OCI-M2 (cell line): ENCODE measurements at regions not wholly inside any gene's neighbourhood (a gene's known extent, or its start where the extent isn't known, plus 50 kb on each side); places are given as distances from the start of the nearest gene placed in this dataset.

Experiments
- DNase-seq: peaks from one replicate; lab custom pipeline; 2025; ENCODE audit not compliant: unreplicated experiment; lab: John Stamatoyannopoulos, UW

GRCh38 chr13:105282406-105283285, 1252.8 kb downstream of the EFNB2 start:
- DNase-seq, result no peak

DNA sequence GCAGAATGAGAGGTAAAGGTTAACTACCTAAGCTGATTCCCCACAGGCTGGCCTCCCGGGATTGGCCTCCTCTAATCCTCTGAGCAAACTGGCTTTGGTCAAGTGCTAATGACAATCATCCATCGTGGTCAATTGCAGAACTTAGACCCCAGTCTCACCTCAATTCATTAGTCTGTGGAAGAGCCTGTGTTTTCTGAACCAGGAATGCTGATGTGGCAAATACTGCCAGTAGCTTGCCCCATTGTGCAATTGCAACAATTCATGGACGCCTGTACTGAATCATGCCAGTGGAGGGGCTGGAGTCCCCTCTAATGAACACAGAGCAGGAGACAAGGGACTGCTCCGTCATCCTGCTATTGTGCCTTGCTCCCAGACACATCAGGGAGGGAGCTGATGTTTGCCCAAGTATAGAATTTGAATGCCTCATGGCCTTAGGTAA, 1256.5 kb downstream of the EFNB2 start:
- DNase-seq, result no peak

- no peak for DNase-seq
Measured at GRCh38 chr13:105276571-105276970, 1258.9 kb downstream of the EFNB2 start.

- no peak for DNase-seq
Measured at GRCh38 chr13:105273665-105274222, 1261.7 kb downstream of the EFNB2 start.

DNA sequence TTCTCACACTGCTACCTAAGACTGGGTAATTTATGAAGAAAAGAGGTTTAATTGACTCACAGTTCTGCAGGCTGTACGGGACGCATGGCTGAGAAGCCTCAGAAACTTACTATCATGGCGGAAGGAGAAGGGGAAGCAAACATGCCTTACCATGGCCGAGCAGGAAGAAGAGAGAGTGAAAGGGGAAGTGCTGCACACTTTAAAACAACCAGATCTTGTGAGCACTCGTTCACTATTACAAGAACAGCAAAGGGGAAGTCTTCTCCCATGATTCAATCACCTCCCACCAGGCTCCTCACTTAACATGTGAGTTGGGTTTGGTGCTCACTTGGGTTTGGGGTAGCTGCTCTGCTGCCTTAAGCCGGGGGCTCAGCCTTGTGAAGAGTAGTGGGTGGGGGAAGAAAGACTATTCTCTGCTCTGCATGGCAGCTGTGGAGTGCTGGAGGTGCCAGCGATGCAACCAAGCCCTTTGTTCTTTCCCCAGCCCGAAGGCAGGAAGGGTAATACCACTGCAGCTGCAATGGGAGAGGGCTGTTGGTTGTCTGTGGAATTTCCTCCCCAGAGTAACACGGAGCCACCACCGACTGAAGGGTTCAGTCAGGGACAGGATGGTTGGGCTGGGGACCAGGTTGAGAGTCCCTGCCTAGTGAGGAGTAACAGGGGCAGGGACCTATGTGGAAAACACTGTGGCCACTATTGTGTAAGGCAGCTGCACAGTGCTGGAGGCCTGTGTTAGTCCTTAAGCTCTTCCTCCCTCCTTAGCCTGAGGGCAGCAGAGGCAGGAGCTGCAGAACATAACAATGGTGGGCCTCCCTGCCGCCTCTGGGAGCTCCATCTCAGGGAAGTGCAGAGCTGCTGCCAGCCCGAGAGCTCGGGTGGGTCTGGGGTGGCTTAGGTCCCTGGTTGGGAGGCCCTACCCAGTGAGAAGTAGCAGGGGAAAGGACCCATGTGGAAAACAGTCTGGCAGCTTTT, 1262.5 kb downstream of the EFNB2 start:
- DNase-seq, result no peak

GRCh38 chr13:105266615-105267014, 1268.8 kb downstream of the EFNB2 start:
- DNase-seq, result no peak

- DNase-seq, result no peak
Measured at GRCh38 chr13:105262579-105262978, 1272.9 kb downstream of the EFNB2 start.

- DNase-seq, result no peak
Measured at GRCh38 chr13:105259426-105259825, 1276.0 kb downstream of the EFNB2 start.

DNA sequence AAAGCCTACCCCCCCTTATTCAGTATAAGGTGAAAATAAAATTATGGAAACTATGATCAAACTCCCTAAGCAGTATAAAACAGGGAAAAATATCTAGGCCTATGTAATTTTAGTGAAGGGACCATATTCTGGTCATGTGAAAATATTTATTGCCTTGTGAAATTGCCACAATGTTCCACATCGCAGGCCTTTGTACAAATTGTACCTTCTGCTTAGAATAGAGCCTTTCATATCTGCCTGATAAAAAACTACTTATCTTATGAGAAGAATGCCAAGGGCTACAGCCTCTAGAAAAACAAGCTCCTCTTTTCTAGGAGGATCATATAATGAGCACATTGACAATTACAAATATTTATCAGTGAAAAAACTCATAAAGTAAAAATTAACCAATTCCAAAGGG, 1280.0 kb downstream of the EFNB2 start:
- DNase-seq, result no peak

DNA sequence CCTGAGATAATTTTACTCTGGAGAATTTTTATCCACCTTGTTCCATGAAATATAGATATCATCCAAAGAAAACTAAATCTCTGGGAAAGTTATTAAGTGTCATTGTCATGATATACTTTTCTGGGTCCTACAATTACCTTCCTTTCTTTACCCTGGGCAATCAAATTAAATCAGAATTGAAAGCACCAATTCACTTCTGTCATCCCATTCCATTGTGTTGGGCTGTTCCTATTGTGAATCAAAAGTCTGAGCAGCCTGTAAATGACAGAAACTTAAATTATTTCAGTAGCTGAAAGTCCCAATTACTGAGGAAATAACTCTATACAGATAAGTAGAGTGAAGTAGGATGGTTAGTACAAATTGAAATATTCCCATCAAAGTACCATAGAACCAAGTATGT, 1284.2 kb downstream of the EFNB2 start:
- no peak for DNase-seq

- DNase-seq, result no peak
Measured at GRCh38 chr13:105247830-105248229, 1287.6 kb downstream of the EFNB2 start.

DNA sequence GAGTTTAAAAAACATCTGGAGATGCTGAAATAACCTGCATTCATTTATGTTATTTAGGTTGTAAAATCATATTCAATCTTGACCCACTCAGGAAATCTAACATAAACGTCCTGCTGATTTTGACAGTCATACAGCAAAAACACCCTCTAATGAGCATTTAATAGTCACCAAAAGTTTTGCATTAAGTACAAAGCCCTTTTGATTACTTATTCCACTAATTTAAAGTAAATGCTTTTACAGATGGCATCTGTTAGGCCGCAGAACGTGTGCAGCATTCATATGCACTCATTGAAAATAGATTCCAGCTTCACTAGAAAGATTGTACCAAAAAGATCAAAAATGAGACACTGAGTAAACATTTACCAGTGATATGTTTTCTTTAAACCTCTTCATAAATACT, 1295.1 kb downstream of the EFNB2 start:
- DNase-seq, result no peak

DNA sequence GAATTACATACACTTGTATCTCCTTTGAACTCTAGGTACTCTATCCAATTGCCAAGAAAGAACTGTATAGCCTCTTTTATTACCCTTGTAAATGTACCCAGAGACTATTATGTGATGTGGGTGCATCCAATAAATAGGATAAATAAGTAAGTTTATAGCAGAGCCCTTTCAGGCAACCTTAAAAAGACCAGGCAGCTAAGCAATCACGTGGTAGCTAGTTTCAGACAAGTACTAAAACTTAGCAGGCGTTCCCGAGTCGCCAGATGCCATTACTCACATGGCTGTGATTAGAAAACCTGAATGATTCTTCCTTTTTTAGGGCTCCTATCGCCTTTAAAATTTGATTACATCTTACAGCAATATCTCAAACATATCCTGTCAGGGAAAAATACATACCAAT, 1303.0 kb downstream of the EFNB2 start:
- no peak for DNase-seq

GRCh38 chr13:105232006-105232405, 1303.5 kb downstream of the EFNB2 start:
- DNase-seq, result no peak

DNA sequence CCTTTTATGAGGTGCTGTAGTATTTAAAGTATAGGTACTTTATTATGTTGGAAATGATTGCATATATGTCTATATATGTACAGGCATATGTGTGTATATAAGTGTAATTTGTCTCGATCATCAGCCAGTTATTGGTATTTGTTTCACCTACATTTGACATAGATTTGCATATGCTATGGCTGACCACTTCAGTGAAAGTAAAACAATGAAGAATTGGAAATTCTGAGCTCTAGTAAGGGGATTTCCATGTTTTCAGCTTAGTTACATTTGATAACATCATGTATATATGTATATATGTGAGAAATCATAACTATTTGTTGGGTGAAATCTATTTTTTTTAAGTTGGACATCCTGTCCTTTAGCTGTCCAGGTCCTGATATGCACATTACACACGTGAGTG, 1303.9 kb downstream of the EFNB2 start:
- no peak for DNase-seq

DNA sequence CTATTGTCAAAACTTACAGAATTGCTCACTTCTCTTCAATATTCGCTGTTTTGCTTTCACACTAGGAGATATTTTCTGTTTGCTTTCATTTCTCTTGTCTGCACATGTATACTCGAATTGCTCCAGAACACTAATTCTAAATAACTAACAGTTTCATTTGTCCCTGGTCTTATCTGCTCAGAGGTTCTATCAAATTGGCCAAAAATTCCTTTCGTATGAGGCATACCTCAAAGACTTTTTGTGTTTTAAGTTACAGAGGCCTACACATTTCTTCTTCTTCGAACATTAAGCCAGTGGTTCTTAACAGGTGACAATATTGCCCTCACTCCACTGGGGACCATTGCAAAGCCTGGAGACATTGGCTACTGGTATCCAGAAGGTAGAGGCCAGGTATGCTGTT, 1314.6 kb downstream of the EFNB2 start:
- no peak for DNase-seq

- no peak for DNase-seq
Measured at GRCh38 chr13:105220063-105220462, 1315.4 kb downstream of the EFNB2 start.

GRCh38 chr13:105219651-105220050, 1315.8 kb downstream of the EFNB2 start:
- no peak for DNase-seq

DNA sequence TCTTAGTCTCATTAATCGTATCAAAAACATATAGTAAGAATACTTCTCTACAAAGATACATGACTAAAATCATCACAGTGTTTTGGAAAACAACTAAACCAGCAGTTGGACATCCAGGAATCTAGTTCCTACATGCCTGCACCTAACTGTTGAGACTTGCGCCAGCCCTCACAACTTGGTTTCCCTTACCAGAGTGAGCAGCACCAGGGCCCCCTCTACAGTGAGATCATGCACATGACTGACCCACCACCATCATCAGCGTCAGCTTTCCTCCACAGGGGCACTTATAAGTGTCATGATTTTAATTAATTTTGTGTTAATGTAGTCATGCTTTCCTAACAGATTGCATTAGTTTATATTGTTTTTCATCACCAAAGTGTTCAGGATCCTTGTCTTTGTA, 1322.0 kb downstream of the EFNB2 start:
- no peak for DNase-seq

- DNase-seq, result no peak
Measured at GRCh38 chr13:105207572-105208293, 1327.7 kb downstream of the EFNB2 start.

DNA sequence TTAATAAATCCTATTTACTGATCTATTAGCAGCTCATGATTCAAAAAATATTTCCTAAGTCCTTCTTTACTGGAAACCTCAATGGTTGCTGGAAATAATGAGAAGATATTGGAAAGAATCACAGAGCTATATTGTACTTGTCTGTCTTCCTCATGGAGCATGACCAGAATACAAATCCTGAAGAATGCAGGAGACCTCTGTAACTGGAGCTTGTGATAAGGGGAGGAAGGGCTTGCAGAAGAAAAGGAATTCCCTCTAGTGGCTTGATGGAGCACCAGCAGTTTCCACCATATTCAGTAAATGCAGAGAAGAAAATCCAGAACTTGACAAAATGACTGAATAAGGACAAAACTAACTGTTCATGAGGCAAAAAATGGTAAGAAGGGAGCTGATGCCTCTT, 1333.1 kb downstream of the EFNB2 start:
- DNase-seq, result no peak
